HuH-7.5 (cell line): ENCODE measurements at regions not wholly inside any gene's neighbourhood (a gene's known extent, or its start where the extent isn't known, plus 50 kb on each side); places are given as distances from the start of the nearest gene placed in this dataset.
"Not testable (repeated sequence)": the region's sequence is repeated elsewhere in the genome, so short reads cannot be mapped to it uniquely, and the experiment has no call there.

ENCODE experiments used
- DNase-seq: peaks from one replicate; pipeline ENCODE4 v3.0.0; 2011; ENCODE audit warnings: low spot score

DNA sequence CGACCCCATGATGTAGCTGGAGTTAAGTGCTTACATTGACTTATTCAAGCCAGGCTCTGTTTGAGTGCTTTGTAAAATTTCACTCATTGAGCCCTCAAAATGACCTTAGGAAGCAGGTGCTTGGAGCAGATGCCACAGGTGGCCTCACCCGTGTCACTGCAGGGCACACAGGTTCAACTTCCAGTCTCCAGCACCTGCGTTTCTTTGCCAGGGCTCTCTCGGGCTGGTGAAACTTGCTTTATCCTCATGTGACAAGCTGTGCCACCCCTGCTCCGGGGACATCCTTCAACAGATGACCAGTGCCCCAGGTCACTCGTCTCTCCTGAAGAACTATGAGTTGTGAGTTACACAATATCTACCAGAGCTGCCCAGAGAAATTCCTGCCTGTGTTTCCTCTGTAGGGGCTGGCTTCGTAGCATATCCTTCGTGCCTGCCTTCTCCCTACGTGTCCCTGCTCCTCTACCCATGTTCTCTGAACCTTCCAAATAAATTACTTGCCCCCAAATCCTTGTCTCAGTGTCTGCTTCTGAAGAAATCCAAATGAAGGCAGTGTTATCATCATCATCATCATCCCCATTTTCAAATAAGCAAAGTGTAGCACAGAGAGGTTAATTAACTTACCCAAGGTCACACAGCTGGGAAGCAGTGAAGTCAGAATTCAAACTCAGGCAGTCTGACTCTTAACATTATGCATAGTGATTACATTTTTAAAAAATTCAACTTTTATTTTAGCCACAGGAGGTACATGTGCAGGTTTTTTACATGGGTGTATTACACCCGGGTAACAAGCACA is 352.5 kb downstream of the NPIPA8 start:
- DNase-seq, result no peak

DNA sequence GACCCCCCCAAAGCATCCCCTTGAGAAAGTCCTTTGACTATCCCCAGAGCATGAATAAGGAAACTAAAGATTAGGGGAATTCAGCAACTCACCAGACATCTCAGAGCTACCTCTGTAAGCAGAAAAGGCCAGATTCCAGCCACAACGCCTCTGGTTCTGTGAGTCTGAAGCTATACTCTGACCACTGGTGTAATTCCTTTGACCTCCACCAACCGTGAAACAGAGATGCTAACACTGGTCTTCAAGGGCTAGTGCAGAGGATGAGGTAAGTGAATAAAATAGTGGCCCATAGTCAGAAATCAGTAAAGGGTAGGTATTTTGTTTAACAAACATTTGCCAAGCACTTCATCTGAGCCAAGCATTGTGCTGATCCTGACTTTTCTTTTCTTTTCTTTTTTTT is 353.4 kb downstream of the NPIPA8 start:
- no peak for DNase-seq

DNA sequence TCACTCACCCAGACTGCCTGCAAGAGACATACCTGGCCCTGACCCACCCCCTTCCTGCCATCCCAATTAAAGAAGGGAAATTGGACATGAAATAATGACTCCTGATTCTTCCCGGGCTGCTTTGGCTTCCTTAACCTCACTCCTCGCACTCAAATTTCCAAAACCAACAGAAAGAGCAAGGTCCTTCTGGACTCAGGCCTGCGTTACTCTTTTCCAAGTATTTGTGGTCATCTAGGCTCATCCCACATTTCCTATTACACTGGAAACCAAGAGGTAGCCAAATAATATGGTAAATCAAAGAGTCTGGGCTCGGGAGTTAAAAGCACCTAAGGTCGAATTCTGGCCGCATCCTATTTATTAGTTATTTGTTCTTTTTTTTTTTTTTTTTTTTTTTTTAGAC is 359.3 kb downstream of the NPIPA8 start:
- no peak for DNase-seq

DNA sequence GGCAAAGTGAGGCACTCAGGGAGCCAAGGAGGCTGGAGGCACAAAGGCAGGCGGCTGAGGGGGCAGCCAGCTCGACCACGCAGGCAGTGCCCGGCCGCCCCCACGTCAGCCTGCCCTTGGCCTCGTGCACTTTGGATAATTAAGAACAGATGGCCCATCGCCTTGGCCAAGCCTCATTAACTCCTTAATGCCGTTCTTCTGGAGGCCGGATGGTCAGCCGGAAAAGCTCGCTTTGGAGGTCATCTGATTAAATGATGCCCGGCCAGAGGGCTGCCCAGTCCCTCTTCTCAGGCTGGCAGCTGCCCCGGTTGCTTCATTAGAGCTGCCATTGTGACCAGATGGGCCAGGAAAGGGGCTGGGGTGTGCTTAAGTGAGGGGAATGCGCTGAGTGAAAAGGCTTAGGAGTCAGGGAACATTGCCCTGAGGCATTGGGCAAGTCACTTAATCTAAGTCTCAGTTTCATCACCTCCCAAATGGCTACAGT is 364.0 kb downstream of the NPIPA8 start:
- DNase-seq, result no peak

DNA sequence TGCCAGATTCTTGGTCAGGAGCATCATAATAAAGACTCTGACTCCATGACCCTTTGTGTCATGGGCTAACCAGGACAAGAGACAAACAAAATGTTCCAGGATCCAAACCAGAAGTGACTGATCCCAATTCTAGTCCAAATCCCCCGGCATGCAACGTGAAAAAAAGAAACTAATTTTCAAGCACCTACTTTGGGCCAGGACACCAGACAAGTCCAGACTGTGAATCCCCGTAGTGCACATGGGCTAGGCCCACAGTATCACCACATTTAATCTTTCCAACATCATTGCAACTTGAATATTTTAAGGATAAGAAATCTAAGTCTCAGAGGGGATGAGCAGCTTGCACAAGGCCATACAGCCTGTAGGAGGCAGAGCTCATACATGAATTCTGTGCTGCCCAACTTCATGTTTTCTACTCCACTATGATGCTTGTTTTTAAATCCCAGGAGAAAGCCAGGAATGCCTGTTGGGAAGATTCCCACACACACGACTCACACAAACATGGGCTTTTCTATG is 365.7 kb downstream of the NPIPA8 start:
- no peak for DNase-seq

DNA sequence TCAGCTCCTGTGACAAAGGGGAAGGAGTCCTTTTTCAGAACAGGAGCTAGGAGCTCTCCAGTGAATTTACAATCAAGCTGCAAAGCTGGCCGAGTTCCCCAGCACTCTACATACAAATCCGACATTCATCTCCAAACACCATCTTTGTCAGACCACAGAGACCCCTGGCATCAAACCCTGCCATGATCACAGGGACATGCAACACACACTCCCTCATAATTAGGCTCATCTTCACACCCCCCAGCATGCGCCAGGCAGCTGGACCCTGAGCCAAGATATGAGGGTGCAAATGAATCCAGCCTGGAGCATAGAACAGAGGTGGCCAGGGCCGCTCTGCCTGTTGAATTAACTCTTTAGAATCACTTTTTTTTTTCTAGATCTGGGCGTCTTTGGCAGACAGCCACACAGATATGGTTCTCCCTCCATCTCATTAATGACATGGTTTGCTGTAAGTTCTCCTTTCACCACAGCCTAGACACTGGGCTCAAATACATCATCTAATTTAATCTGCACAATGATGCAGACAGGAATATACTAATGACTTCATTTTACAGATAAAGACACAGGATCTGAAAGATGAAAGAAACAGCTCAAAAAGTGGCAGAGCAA is 366.3 kb downstream of the NPIPA8 start:
- DNase-seq, result no peak

DNA sequence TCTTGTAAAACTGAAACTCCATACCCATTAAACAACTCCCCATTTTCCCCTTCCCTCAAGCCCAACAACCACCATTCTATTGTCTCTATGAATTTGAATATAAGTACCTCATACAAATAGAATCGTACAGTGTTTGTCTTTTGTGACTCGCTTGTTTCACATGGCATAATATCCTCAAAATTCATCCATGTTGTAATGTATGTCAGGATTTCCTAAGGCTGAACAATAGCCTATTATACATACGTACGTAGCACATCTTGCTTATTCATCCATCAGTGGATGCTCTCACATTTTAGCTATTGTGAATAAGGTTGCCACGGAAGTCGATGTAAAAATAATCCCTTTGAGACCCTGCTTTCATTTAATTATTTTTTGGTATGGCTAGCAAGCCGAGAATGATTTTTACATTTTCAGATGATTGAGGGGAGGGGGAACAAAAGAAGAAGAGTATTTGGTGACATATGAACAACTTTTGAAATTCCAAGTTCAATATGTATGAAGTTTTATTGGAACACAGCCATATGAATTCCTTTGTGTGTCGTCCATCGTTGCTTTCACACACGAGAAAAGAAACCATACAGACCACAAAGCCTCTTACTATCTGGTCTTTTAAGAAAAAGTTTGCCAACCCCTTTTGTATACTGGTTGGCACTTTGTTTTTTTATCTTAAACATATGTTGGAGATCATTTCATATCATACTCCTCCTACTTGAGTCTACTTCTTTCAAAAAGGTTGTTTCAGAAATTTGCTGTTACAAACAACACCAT is 371.2 kb downstream of the NPIPA8 start:
- DNase-seq, result no peak

DNA sequence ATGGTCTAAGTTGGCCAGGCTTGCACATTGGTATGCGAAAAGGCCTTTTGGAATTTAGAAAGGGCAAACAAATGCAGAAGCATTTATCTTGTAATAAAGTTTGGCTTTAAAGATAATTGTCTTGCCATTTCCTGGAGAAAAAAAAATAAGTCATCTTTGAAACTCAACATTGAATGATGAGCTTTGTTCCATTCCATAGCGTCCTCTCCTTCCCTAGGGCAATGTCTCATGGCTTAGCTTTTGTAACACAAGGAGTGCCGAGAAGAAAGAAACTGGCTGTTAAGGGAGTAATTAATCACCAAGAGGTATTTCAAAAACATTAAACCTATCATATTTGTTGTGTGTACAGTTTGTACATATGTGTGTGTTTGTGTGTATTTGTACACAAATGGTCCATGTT is 372.3 kb downstream of the NPIPA8 start:
- DNase-seq, result no peak

DNA sequence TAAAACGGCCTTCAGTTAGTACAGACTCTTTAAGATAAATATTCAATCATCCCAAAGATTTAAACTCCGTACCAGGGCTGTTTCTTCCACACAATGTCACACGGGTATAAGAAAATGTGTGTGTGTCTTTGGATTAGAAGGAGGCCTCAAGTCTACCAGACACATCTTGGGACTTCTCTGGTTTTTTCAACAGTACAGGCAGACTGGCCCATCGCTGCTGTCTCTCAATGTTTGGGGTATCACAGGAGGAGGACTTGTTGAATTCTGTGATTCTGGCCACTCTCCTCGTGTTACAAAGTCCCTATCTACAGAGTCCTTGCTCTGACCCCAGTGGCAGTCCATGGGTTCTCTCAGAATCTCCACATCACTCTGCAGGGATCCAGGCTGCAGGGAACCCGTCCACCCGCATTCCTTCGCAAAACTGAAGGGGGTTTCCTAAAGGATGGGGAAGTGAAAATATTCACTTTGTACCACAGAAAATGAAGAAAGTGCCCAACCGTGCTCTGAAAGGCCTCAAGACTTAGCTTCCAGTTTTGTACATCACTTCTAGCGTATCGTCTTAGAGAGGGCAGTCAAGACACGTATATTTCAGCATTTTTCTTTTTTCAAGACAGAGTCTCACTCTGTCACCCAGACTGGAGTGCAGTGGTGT is 373.2 kb downstream of the NPIPA8 start:
- no peak for DNase-seq

DNA sequence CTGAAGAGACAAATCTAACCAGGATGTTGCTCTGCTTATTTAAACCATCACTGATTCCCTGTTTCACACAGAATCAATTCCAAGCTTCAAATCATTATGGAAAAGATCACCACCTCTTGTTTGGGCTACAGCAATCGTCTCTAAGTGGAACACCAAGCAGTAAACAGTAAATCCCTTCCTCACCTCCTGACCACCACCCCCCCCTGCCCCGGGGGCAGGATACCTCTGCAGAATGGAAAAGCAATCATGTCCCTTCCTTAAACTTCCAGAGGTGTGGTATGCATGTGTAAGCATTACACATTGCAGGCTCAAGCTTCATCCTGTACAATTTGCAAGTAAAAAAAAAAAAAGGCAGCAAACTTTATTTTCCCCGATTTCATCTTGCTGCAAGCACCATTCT is 373.8 kb downstream of the NPIPA8 start:
- no peak for DNase-seq

DNA sequence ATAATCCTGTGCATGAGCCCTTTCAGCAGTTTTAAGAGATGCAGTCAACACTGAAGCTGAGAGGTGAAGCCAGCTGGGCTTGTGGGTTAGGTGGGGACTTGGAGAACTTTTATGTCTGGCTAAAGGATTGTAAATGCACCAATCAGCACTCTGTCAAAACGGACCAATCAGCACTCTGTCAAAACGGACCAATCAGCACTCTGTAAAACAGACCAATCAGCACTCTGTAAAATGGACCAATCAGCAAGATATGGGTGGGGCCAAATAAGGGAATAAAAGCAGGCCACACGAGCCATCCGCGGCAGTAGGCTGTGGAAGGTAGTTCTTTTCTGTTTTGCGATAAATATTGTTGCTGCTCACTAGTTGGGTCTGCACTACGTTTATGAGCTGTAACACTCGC is 374.7 kb downstream of the NPIPA8 start:
- DNase-seq, result not testable (repeated sequence)

DNA sequence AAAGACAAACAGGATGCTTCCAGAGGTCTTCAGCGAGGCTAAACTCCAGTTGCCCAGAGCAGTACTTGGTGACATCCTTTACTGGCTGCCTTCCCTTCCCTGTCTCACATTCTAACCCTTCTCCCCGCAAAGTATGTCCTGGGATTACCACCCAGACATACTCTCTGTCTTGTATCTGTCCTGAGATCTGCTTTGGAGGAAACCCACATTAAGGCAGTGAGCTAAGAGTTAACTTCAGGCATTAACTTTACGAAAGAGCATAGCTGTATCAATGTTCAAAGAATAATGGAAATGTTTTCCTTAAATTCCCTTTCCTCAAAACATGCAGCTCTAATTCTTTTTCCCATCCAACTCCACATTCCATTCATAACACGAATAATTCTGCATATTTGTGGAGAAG is 385.2 kb downstream of the NPIPA8 start:
- DNase-seq, result no peak

DNA sequence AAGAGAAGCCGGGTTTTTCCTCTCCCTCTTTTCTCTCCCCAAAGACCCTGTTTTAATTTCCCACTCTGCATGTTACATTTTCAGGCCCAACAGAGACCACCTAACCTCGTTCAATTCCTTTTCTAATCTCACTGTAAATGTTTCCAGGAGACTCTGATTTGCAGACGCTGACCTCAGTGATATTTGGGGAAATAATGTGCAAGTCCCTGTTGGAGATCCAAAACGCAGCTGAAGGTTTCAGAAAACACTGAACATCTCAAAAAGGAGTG is 386.6 kb downstream of the NPIPA8 start:
- no peak for DNase-seq

DNA sequence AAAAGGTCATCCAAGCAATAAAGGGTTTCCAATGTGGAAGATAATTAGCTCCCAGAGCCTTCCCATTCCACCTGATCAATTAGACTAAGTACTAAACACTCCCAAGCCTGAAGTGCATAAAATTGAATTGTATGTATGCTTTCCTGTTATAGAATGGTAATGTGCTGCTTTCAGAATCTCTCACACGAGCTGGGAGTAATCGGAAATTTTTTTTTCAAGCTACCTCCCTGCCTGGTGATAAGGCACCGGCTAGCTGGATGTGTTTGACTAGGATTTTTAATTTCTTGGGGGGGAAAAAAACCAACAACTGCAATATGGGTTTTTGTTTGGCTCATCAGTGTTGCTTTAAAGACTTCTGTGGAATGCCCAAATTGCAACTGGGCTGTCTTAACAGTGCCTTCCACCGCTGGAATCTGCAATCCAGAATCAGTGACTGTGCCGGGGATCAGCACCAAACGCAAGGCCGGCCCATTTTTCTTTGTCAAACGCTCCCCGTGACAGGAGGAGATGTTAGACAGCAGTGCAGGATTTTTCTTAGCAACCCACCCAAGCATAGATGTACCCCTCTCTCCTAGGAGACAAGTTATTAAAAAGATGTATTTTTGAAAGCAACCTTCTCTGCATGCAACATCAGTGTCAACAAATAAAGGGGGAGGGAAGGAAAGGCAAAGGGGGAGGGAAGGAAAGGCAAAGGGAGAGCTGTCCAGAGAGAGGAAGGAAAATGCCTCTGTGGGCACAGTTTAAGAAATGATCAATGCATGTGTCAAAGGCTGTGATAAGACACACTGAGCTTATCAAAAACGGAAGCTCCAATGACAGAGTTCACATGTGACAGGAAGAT is 387.2 kb downstream of the NPIPA8 start:
- DNase-seq, result no peak

DNA sequence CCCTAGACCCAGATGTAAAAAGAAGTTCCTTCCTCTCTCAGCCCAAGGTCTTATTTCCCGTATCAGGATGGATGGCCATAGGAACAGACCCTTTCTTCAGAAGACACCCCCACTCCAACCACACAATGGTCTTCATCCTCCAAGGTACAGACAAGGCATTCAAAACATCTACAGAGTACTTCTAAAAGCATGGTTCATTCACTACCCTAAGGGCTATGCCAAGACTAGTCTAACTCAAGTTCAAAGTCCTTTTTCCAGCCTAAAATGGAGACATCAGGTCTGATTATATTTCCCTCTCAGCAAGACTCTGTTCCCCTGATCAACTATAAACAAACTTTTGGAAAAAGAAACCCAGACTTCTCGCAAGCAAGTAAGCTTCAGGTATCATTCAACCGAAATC is 388.9 kb downstream of the NPIPA8 start:
- DNase-seq, result no peak

DNA sequence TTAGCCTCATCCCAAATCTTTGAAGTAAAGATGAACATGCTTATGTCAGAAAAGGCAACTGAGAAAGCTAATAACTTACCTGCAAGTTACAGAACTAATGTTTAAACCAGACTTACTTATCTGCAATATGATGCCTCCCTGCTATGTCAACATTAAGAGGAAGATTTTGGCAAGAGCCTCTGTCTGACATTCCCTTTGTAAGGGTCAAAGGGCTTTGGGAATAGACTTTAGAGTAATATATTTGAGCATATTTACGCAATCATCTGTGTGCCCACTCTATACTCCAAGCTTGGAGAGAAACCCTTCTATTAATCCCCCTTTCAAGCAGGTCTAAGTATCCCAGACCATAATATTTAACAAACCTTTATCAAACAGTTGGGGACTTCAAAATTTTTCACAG is 389.4 kb downstream of the NPIPA8 start:
- no peak for DNase-seq

DNA sequence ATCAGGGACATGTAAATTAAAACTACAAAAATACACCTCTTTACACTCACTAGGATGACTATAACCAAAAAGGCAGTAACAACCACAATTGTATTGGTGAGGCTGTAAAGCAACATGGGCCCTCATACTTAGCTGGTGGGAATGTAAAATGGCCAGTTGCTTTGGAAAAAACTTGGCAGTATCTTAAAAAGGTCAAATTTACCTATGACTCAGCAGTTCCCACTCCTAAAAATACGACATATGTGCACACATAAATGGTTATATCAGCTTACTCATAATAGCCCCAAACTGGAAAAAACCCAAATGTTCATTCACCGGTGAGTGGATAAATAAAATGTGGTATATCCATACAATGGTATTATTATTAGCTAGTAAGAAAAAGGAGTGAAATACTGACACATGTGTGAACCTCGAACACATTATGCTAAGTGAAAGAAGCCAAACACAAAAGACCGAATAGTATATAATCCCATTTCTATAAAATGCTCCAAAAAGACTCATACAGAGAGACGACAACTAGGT is 391.4 kb downstream of the NPIPA8 start:
- DNase-seq, result no peak

DNA sequence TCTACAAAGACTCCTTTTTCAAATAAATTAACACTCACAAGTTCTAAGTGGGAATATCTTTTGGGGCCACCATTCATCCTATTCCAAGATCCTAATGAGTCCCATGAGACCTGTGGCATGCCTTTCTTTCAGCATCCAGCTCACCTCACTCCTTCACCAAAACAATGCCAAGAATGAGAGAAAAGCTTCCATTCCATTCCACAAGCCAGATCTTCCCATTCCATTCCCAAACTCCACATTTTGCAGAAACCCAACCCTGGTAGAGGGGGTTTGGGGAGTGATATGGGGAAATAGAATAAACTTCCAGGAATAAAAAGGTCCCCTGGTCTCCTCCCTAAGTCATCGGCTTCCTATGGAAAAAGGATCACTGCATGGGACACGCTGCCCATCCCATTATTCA is 392.2 kb downstream of the NPIPA8 start:
- no peak for DNase-seq

DNA sequence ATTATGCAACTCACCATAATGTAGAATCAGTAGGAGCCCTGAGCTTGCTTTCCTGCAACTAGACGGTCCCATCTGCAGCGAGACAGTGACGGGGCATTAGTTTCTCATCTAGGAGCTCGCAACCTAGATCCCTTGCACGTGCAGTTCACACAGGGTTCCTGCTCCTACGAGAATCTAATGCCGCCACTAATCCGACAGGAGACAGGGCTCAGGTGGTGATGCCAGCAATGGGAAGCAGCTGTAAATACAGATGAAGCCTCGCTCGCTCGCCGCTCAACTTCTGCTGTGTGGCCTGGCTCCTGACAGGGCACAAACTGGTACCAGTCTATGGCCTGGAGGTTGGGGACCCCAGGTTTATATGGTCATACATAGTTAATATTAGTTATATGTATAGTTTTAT is 394.5 kb downstream of the NPIPA8 start:
- no peak for DNase-seq

DNA sequence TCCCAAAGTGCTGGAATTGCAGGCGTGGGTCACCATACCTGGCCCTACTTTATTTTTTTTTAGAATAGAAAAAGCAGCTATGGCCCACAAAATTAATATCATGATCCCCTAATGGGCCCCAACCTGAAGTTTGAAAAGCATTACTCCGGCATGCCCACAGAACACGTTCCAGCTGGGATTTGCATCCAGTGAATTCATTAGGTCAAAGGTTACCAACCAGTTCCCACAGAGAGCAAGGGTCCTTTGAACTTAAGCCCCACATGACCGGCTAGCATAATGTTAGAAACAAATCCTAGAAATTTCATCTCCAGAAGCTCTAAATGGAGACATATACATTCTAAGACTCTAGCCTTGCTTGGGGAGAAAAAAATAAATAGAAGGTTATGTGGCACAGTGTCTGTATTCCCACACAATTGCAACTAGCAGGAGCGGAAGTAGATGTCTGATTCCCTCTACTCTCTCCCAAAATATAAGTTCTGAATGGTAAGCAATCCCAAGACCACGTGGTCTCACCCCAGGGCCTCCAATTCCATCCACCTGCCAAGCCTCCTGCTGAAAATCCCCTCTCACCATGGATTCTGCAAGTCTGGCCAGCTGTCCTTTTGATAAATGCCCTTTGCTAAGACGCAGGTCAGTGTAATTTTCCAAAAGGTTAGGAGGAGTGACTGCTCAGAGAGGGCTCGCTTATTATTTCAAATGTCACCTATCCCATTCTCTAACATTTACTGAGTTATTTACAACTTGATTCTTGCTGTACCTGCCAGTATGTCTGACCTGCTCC is 395.8 kb downstream of the NPIPA8 start:
- no peak for DNase-seq

DNA sequence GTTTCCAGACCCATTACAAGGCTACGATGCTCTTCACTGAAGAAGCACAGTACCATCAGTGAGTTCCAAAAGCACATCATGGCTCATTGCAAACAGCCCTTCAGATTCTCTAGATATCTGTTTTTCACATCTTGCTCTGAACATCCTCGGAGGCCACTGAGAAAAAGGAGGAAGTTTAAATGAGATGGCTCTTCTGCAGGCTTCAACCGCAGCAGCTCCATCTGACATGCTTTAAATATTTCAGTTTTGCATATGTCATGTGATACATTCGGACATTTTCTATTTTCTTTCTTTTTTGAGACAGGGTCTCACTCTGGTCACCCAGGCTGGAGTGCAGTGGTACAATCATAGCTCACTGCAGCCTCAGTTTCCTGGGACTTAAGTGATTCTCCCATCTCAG is 396.8 kb downstream of the NPIPA8 start:
- no peak for DNase-seq
